Esophagus muscularis mucosa (tissue), 4 donors: ENCODE measurements at regions not wholly inside any gene's neighbourhood (a gene's known extent, or its start where the extent isn't known, plus 50 kb on each side); places are given as distances from the start of the nearest gene placed in this dataset.

Experiments
- EP300 ChIP-seq: sonication (generic); formaldehyde crosslinking; IDR thresholded peaks from one replicate; pipeline ENCODE4 v1.6.1; 2017; ENCODE audit warnings: antibody characterized with exemption
- POLR2A ChIP-seq: fragments of 450-650 bp; IDR thresholded peaks from one replicate; pipeline ENCODE4 v1.6.1; 2017; ENCODE audit warnings: antibody characterized with exemption, moderate library complexity, mild to moderate bottlenecking, low read depth
- TF ChIP-seq, protein P1 (sequence below), 3 experiments: fragments of 200-600 bp in 2 of 3; fragments of 450-650 bp in 1 of 3; sonication (generic) in 2 of 3; IDR thresholded peaks; one replicate each; pipeline ENCODE4 v1.5.1; 2017 to 2019; ENCODE audit warnings: antibody characterized with exemption in 3 of 3, mild to moderate bottlenecking in 2 of 3, moderate library complexity in 1 of 3

DNA sequence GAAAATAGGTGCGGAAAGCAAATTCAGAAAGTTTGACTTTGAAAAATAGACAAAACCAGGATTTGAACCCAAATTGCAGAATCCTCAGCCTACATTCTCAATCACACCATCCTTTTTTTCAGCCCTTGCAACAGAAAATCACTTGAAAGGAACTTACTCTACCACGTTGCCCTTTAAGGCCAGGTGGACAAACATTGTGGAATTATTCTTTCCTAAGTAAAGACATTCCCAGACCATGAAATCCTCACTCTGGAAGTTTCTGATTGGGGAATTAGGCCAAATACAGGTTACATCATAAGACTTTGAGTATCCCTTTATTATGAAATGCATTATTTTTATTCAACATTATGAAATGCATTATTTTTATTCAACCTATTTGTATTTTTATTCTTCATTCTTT lies 259.4 kb downstream of the RAD51AP2 start:
- TF ChIP-seq, protein P1, sequence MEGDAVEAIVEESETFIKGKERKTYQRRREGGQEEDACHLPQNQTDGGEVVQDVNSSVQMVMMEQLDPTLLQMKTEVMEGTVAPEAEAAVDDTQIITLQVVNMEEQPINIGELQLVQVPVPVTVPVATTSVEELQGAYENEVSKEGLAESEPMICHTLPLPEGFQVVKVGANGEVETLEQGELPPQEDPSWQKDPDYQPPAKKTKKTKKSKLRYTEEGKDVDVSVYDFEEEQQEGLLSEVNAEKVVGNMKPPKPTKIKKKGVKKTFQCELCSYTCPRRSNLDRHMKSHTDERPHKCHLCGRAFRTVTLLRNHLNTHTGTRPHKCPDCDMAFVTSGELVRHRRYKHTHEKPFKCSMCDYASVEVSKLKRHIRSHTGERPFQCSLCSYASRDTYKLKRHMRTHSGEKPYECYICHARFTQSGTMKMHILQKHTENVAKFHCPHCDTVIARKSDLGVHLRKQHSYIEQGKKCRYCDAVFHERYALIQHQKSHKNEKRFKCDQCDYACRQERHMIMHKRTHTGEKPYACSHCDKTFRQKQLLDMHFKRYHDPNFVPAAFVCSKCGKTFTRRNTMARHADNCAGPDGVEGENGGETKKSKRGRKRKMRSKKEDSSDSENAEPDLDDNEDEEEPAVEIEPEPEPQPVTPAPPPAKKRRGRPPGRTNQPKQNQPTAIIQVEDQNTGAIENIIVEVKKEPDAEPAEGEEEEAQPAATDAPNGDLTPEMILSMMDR (IDR thresholded peaks at IDR 0.05): no peak
- no peak for TF ChIP-seq EP300
- no peak for TF ChIP-seq POLR2A
